ENCODE measurements at regions not wholly inside any gene's neighbourhood (a gene's known extent, or its start where the extent isn't known, plus 50 kb on each side); places are given as distances from the start of the nearest gene placed in this dataset.

DNA sequence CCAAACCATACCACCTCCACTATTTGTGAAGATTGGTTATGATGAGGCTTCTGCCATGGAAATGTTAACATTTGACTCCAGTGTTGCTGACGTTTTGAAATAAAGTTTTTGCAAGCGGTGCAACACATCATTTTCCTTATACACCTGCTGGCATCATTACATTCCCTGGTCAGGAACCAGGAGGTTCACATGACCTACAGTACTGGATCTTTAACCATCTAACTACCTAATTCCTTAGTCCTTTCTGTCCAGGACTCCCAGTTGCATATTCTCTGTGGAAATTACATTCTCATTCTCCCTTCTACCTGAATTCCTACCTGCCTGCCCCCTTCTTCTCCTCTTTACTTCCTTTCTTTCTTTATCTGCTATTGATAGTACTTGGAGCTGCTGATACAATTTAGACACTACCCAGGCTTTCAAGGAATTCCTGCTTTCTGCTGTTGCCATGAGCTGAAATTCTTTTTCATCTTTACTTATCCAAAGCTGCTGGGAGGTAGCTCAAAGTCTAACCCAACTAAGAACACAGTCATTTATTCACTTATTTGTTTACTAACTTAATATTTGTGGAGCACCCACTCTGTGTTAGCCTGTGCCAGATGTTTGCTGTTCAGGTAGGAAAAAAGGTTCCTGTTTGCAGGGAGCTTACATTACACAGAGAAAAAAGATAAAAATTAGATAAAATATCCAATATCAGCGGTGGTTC is 144.2 kb downstream of the EDEM1 start:
- no peaks in the 10 kb centered on the region for H3K9me3 ChIP-seq
- no peaks in the 10 kb centered on the region for H3K36me3 ChIP-seq
- no peak overlapping the region for H3K27ac ChIP-seq
- WGBS, 3 donors, result 60 to 65% (median 62%) methylated on average over 3 of the region's 3 CpGs
- intact Hi-C loops (cut with DNase I), result no loop called here
- TF ChIP-seq, protein P1, sequence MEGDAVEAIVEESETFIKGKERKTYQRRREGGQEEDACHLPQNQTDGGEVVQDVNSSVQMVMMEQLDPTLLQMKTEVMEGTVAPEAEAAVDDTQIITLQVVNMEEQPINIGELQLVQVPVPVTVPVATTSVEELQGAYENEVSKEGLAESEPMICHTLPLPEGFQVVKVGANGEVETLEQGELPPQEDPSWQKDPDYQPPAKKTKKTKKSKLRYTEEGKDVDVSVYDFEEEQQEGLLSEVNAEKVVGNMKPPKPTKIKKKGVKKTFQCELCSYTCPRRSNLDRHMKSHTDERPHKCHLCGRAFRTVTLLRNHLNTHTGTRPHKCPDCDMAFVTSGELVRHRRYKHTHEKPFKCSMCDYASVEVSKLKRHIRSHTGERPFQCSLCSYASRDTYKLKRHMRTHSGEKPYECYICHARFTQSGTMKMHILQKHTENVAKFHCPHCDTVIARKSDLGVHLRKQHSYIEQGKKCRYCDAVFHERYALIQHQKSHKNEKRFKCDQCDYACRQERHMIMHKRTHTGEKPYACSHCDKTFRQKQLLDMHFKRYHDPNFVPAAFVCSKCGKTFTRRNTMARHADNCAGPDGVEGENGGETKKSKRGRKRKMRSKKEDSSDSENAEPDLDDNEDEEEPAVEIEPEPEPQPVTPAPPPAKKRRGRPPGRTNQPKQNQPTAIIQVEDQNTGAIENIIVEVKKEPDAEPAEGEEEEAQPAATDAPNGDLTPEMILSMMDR (IDR thresholded peaks at IDR 0.05), result no peak
- no peak for TF ChIP-seq POLR2A (IDR thresholded peaks at IDR 0.05)
- no peak overlapping the region for H3K4me3 ChIP-seq
- no peaks in the 10 kb centered on the region for H3K4me1 ChIP-seq (ENCODE audit: insufficient read depth)
- DNase-seq, result no peak
- H3K27me3 ChIP-seq, result no peaks in the 10 kb centered on the region

DNA sequence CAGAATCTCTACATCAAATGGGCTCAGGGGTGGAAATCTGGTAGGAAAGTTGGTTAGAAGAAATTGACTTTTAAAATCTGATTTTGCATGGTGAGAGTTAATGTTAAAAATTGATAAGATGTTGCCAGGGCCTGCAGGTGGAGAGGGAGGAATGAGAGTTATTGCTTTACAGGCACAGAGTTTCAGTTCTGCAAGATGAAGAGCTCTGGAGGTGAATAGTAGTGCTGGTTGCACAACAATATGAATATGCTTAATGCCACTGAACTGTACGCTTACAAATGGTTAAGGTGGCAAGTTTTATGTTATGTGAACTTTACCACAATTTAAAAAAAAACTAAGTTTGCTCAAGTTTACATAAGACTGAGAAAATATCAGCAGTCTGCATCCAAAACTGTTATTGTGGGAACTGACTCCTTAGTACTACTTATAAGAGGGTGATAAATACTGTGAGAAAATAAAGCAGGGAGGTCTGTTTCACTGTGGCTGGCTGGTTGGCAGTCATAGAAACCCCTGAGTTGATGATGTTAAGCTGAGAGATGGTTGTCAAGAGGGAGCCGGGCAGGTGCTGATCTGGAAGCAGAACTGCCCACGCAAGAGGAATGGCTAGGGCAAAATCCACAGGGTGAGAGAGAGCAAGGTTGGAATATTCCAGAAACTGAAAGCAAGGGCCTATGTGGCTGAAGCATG is 144.9 kb downstream of the EDEM1 start:
- no peaks in the 10 kb centered on the region for H3K27me3 ChIP-seq
- intact Hi-C loops (cut with DNase I), result no loop called here
- no peaks in the 10 kb centered on the region for H3K9me3 ChIP-seq
- H3K36me3 ChIP-seq, result no peaks in the 10 kb centered on the region
- DNase-seq, result no peak
- no peak overlapping the region for H3K4me3 ChIP-seq
- H3K27ac ChIP-seq, result no peak overlapping the region
- 24 to 45% (median 37%) methylated on average over 3 of the region's 3 CpGs for WGBS, 3 donors
- no peaks in the 10 kb centered on the region for H3K4me1 ChIP-seq (ENCODE audit: insufficient read depth)
- TF ChIP-seq EP300 (IDR thresholded peaks at IDR 0.05) (no peak), POLR2A (IDR thresholded peaks at IDR 0.05) (no peak)
- TF ChIP-seq, protein P1 (IDR thresholded peaks at IDR 0.05), result no peak

DNA sequence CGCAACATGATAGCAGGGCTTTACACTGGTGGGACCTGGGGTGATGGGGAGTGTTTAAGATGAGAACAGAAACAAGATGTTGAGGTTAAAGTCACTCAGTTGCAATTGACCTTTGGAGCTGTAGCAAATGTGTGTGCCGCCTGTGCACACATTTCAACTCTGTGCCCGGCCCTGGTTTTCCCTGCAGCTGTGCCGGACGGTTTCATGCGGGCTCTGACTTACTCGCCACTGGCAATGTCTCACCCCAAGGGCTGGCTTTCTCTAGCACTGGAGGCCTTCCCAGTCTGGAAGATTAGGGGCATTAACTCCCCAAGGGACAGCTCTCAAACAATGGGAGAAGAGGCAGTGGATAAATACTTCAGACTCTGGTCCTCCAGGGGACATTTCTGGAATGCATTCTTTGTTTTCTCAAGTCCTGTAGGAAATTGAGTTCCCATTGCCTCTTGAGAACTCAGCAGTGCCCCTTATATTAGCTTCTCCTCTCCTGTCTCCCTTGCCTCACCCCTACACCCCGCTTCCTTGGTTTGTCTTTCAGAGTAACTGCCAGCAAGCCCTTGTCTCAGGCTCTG is 152.5 kb downstream of the EDEM1 start:
- DNase-seq, result no peak
- no peaks in the 10 kb centered on the region for H3K27me3 ChIP-seq
- 88 to 95% (median 88%) methylated on average over 8 of the region's 8 CpGs for WGBS, 3 donors

DNA sequence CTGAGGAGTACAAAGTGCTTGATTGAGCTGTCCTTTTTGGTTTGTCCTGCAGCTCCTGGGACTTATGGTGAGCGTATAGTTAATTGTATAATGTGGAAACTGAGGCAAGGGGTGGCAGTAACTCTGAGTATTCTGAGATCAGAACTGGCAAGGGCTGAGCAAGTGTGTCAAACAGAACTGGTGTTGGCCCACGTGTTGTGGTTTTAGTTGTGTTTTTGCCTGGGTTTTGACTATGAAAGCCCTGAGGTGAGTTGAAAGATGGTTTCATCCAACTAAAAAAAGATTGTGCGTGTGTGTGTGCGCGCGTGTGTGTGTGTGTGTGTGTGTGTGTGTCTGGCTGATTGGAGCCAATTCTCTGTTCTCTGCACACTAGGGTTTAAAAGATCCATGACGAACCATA is 154.1 kb downstream of the EDEM1 start:
- DNase-seq, result no peak
- no peak for TF ChIP-seq POLR2A (IDR thresholded peaks at IDR 0.05)
- TF ChIP-seq EP300 (IDR thresholded peaks at IDR 0.05), result no peak
- TF ChIP-seq, protein P1 (IDR thresholded peaks at IDR 0.05), result no peak
- Histone ChIP-seq H3K4me1 (ENCODE audit: insufficient read depth) (no peaks in the 10 kb centered on the region), H3K27me3 (no peaks in the 10 kb centered on the region), H3K36me3 (no peaks in the 10 kb centered on the region), H3K9me3 (no peaks in the 10 kb centered on the region), H3K27ac (no peak overlapping the region), H3K4me3 (no peak overlapping the region)
- 62 to 94% (median 80%) methylated on average over 7 of the region's 7 CpGs for WGBS, 3 donors
- intact Hi-C loops (cut with DNase I), result no loop called here

More for the DNA sequence above, 152.5 kb downstream of the EDEM1 start:
- Histone ChIP-seq H3K4me1 (ENCODE audit: insufficient read depth) (no peaks in the 10 kb centered on the region), H3K4me3 (no peak overlapping the region), H3K9me3 (no peaks in the 10 kb centered on the region), H3K36me3 (no peaks in the 10 kb centered on the region), H3K27ac (no peak overlapping the region)
- TF ChIP-seq POLR2A (IDR thresholded peaks at IDR 0.05) (no peak), EP300 (IDR thresholded peaks at IDR 0.05) (no peak)
- intact Hi-C loops (cut with DNase I), result no loop called here

DNA sequence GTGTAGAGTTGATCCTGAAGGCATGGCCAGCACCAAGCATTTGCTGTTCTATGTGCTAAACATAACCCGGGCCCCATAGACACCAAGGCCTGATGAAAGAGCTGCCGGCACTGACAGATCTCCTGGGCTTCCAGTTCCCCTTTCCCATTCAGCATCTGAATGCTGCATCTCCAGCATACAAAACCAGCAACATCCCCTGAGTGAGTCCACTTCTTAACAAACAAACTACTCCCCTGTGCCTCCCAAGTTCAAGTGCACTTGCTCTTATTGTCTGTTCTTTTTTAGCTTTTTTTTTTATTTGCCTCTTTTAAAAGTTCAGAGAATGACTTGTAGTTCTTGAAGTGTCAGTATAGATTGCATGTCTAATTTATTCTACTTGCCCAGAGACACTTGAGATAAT is 156.0 kb downstream of the EDEM1 start:
- Histone ChIP-seq H3K36me3 (no peaks in the 10 kb centered on the region), H3K27me3 (no peaks in the 10 kb centered on the region), H3K4me1 (ENCODE audit: insufficient read depth) (no peaks in the 10 kb centered on the region), H3K9me3 (no peaks in the 10 kb centered on the region), H3K4me3 (no peak overlapping the region), H3K27ac (no peak overlapping the region)
- 77 to 80% (median 77%) methylated on average over 2 of the region's 2 CpGs for WGBS, 3 donors
- TF ChIP-seq EP300 (IDR thresholded peaks at IDR 0.05) (no peak), POLR2A (IDR thresholded peaks at IDR 0.05) (no peak)
- TF ChIP-seq, protein P1 (IDR thresholded peaks at IDR 0.05), result no peak
- no peak for DNase-seq
- intact Hi-C loops (cut with DNase I), result no loop called here
